ENCODE measurements at regions not wholly inside any gene's neighbourhood (a gene's known extent, or its start where the extent isn't known, plus 50 kb on each side); places are given as distances from the start of the nearest gene placed in this dataset.

- Histone ChIP-seq H3K27ac (no peak overlapping the region), H3K27me3 (no peaks in the 10 kb centered on the region), H3K9me3 (ENCODE audit: low read depth) (no peaks in the 10 kb centered on the region), H2AFZ (no peak overlapping the region), H3K79me2 (no peaks in the 10 kb centered on the region), H3K36me3 (replicated peaks; ENCODE audit: insufficient read depth, low read depth) (no peaks in the 10 kb centered on the region), H3K4me3 (no peak overlapping the region), H3K4me1 (ENCODE audit: insufficient read depth) (peaks cover 30% of the 10 kb centered on the region), H3K9me2 (replicated peaks; ENCODE audit: insufficient read depth) (no peaks in the 10 kb centered on the region), H4K20me1 (ENCODE audit: insufficient read depth, poor library complexity, severe bottlenecking) (no peaks in the 10 kb centered on the region), H3K4me2 (no peak overlapping the region)
- no peak for DNase-seq (ENCODE audit: low spot score)
- 81% methylated on average over 23 of the region's 24 CpGs for WGBS (ENCODE audit: low lambda C conversion rate, missing lambda C conversion rate)
- TF ChIP-seq CTCF (IDR thresholded peaks at IDR 0.05; ENCODE audit: poor library complexity) (peak; percentile 42), EZH2 (IDR thresholded peaks at IDR 0.05; ENCODE audit: borderline replicate concordance) (no peak), EZH2phosphoT487 (IDR thresholded peaks at IDR 0.05; ENCODE audit: low read depth, severe bottlenecking, unreplicated experiment) (no peak)
Measured at GRCh38 chr2:43127208-43127940, 99.0 kb downstream of the ZFP36L2 start.

DNA sequence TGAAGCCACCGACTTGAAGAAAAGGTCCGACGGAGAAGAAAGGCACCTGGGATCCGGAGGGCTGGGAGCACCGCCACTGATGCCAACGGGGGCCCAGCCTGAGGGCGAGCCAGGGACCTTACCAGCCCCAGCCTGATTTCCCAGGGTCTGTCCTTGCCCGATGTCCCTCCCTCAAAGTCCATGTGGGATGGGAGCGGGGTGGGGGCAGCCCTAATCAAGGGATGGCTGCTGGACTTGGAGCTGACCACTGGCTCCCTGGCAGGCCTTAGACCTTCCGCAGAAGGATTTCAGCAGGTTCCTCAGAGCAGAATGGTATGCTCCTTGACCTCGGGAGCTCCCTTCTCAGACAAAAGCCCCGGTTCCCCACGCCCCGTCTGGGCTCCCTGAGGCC, 99.6 kb downstream of the ZFP36L2 start:
- no peak overlapping the region for H3K27ac ChIP-seq
- H3K4me3 ChIP-seq = no peak overlapping the region
- 94% methylated on average over 13 of the region's 14 CpGs for WGBS (ENCODE audit: low lambda C conversion rate, missing lambda C conversion rate)
- H3K9me2 ChIP-seq (replicated peaks; ENCODE audit: insufficient read depth) = no peaks in the 10 kb centered on the region
- no peaks in the 10 kb centered on the region for H3K9me3 ChIP-seq (ENCODE audit: low read depth)
- no peaks in the 10 kb centered on the region for H3K36me3 ChIP-seq (replicated peaks; ENCODE audit: insufficient read depth, low read depth)
- H3K4me1 ChIP-seq (ENCODE audit: insufficient read depth) = peaks cover 26% of the 10 kb centered on the region
- H2AFZ ChIP-seq = no peak overlapping the region
- H3K4me2 ChIP-seq = no peak overlapping the region
- no peaks in the 10 kb centered on the region for H4K20me1 ChIP-seq (ENCODE audit: insufficient read depth, poor library complexity, severe bottlenecking)
- no peak for TF ChIP-seq CTCF (IDR thresholded peaks at IDR 0.05; ENCODE audit: poor library complexity)
- no peak for TF ChIP-seq EZH2 (IDR thresholded peaks at IDR 0.05; ENCODE audit: borderline replicate concordance)
- TF ChIP-seq EZH2phosphoT487 (IDR thresholded peaks at IDR 0.05; ENCODE audit: low read depth, severe bottlenecking, unreplicated experiment) = no peak
- no peaks in the 10 kb centered on the region for H3K27me3 ChIP-seq
- no peak for DNase-seq (ENCODE audit: low spot score)
- no peaks in the 10 kb centered on the region for H3K79me2 ChIP-seq

DNA sequence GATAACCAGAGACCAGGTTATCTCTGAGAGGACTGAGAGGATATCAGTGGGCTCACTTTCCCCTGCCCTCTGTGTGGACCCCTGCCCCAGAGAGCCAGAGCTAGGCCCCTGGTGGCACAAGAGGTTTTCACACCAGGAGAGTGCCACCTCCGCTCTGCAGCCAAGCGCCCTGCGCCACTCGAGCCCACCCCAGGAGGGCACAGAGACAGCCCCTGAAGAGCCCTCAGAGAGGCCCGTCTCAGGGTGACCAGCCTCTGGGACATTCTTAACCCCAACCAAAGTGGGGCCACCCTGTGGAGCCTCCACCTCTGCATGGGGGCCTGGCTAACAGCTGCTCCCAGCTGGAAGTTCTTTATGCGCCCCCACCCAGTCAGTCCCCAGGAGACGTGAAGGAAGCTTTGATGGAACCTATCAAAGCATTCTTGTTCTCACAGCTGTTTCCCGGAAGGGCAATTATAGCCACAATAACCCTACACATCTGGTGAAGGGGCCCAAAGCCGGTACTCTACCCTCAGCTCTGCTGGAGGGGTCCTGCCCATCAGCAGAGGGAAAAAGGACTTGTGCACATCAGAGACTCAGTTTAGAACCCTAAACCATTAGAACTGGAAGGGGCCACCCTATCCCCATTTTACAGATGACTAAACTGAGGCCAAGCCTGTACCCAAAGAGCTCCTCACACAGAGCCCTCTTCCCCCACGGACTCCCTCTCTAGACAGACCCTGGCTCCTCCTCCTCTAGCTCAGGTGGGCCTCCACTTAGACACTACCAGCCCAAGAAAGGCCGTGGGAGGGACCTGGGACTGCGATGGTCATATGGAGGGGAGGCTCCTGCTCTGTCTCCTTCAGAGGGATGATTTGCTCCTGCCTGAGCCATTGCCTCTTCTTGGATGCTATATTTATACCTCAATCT, 101.1 kb downstream of the ZFP36L2 start:
- no peak overlapping the region for H2AFZ ChIP-seq
- TF ChIP-seq EZH2phosphoT487 (IDR thresholded peaks at IDR 0.05; ENCODE audit: low read depth, severe bottlenecking, unreplicated experiment) (no peak), CTCF (IDR thresholded peaks at IDR 0.05; ENCODE audit: poor library complexity) (no peak), EZH2 (IDR thresholded peaks at IDR 0.05; ENCODE audit: borderline replicate concordance) (no peak)
- H3K9me2 ChIP-seq (replicated peaks; ENCODE audit: insufficient read depth) = no peaks in the 10 kb centered on the region
- 83% methylated on average over 12 of the region's 12 CpGs for WGBS (ENCODE audit: low lambda C conversion rate, missing lambda C conversion rate)
- no peaks in the 10 kb centered on the region for H3K27me3 ChIP-seq
- H3K27ac ChIP-seq = no peak overlapping the region
- H3K4me1 ChIP-seq (ENCODE audit: insufficient read depth) = peaks cover 16% of the 10 kb centered on the region
- H3K4me2 ChIP-seq = no peak overlapping the region
- no peak overlapping the region for H3K4me3 ChIP-seq
- peak; percentile 3 for DNase-seq (ENCODE audit: low spot score)
- H3K9me3 ChIP-seq (ENCODE audit: low read depth) = no peaks in the 10 kb centered on the region
- no peaks in the 10 kb centered on the region for H4K20me1 ChIP-seq (ENCODE audit: insufficient read depth, poor library complexity, severe bottlenecking)
- H3K79me2 ChIP-seq = no peaks in the 10 kb centered on the region
- no peaks in the 10 kb centered on the region for H3K36me3 ChIP-seq (replicated peaks; ENCODE audit: insufficient read depth, low read depth)
